Retinal pigment epithelial cell (primary cell): ENCODE measurements at regions not wholly inside any gene's neighbourhood (a gene's known extent, or its start where the extent isn't known, plus 50 kb on each side); places are given as distances from the start of the nearest gene placed in this dataset.
"Not testable (repeated sequence)": the region's sequence is repeated elsewhere in the genome, so short reads cannot be mapped to it uniquely, and the experiment has no call there.

Source experiments
- DNase-seq: peaks from one replicate; pipeline ENCODE4 v3.0.0-alpha.2; 2010; ENCODE audit warnings: low read depth
- H3K4me3 ChIP-seq: 2 replicates; pipeline ENCODE4 v1.5.1; 2011; ENCODE audit warnings: mild to moderate bottlenecking, low read length, control low read depth, moderate library complexity
- TF ChIP-seq, protein P1 (sequence below): conservative IDR thresholded peaks from 2 replicates; pipeline ENCODE4 v1.5.1; 2011; ENCODE audit warnings: low read depth, low read length, control low read depth, inconsistent platforms

DNA sequence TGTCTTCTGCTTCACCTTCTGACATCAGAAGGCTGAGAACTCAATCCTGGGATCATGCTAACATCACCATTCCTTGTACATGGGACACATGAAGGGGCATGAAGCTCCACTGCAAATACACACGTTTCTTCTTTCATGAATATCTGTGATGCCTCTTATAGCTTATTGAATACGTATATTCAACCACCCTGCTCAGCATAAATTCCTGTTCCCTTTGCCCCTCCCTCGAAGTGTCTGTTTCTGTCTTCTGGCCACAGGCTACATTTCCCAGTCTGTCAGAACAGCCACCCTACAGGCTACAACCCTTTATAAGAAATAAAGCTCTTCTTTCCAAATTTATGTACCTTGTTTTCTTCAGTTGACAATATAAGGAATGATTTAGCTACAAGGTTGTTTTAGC, 201.3 kb upstream of the STS start:
- H3K4me3 ChIP-seq, result no peak overlapping the region
- TF ChIP-seq, protein P1, sequence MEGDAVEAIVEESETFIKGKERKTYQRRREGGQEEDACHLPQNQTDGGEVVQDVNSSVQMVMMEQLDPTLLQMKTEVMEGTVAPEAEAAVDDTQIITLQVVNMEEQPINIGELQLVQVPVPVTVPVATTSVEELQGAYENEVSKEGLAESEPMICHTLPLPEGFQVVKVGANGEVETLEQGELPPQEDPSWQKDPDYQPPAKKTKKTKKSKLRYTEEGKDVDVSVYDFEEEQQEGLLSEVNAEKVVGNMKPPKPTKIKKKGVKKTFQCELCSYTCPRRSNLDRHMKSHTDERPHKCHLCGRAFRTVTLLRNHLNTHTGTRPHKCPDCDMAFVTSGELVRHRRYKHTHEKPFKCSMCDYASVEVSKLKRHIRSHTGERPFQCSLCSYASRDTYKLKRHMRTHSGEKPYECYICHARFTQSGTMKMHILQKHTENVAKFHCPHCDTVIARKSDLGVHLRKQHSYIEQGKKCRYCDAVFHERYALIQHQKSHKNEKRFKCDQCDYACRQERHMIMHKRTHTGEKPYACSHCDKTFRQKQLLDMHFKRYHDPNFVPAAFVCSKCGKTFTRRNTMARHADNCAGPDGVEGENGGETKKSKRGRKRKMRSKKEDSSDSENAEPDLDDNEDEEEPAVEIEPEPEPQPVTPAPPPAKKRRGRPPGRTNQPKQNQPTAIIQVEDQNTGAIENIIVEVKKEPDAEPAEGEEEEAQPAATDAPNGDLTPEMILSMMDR, result no peak
- DNase-seq, result no peak

DNA sequence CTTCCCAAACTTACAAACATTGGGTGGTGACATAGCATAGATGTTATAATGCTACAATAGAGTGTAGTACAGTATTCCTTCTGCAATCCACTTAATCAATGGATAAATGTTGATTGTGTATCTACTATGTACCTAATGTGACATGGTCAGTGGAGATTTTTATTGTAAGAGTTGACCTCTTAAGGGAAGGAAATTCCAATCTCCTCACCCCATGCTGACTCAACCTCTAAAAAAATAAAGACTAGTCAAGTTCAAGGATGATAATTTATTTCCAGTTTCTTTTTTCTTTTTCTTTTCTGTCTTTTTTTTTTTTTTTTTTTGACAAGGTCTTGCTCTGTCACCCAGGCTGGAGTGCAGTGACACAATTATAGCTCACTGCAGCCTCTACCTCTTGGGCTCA, 206.5 kb upstream of the STS start:
- no peak for DNase-seq
- H3K4me3 ChIP-seq, result no peak overlapping the region
- TF ChIP-seq, protein P1, result no peak

DNA sequence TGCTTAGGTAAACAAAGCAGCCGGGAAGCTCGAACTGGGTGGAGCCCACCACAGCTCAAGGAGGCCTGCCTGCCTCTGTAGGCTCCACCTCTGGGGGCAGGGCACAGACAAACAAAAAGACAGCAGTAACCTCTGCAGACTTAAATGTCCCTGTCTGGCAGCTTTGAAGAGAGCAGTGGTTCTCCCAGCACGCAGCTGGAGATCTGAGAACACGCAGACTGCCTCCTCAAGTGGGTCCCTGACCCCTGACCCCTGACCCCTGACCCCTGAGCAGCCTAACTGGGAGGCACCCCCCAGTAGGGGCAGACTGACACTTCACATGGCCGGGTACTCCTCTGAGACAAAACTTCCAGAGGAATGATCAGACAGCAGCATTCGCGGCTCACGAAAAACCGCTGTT, 214.6 kb upstream of the STS start:
- DNase-seq, H3K4me3 ChIP-seq: not testable (repeated sequence)

DNA sequence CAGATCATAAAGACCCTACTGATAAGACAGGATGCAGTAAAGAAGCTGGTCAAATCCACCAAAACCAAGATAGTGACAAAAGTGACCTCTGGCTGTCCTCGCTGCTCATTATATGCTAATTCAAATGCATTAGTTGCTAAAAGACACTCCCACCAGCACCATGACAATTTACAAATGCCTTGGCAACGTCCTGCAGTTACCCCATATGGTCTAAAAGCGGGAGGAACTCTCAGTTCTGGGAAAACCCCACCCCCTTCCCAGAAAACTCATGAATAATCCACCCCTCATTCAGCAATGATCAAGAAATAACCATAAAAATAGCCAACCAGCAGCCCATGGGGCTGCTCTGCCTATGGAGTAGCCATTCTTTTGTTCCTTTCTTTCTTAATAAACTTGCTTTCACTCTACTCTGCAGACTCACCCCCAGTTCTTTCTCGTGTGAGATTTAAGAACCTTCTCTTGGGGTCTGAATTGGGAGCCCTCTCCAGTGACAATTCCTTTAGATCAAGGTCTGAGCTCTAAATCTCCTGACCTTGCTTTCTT, 217.1 kb upstream of the STS start:
- DNase-seq, result no peak
- TF ChIP-seq, protein P1, result no peak
- H3K4me3 ChIP-seq, result no peak overlapping the region

DNA sequence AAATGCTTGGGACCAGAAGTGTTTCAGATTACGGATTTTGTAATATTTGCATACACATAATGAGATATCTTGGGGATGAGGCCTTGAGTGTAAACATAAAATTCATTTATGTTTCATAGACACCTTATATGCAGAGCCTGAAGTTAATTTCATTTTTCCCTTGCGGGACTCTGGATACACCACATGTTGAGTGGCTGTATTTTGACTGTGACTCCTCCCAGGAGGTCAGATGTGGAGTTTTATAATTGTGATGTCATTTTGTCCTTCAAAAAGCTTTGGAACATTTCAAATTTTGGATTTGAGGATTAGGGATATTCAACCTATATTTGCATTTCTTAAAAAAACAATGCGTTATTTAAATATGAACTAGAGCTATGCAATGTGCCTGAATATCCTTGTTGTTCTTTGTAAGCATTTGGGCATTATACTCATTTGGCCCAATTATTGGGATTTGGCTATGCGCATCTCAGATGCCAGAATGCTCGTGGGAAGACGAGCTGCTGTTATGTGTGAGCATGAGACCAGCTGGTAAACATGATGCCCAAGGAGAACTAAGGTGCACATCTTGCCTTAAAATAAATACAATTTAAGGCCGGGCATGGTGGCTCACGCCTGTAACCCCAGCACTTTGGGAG, 223.0 kb upstream of the STS start:
- H3K4me3 ChIP-seq, result no peak overlapping the region
- TF ChIP-seq, protein P1, result no peak
- no peak for DNase-seq

DNA sequence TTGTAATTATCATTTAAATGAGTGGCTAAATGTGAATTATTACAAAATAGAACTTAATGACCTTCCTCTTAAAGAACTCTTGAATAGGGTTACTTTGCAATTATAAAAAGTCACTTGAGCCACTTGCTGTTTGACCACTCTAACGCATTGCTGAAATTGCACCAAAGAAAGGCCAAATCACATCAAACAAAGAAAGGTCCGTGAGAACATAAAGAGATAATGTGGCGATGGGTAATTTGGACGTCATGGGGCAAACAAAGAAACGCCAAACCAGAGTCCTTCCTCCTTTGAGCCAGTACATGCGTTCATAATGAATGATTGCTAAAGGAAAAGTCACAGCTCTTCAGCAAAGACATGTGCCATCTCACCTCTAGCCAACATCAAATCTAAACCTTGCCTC, 229.8 kb upstream of the STS start:
- TF ChIP-seq, protein P1, result no peak
- H3K4me3 ChIP-seq, result no peak overlapping the region
- DNase-seq, result no peak

DNA sequence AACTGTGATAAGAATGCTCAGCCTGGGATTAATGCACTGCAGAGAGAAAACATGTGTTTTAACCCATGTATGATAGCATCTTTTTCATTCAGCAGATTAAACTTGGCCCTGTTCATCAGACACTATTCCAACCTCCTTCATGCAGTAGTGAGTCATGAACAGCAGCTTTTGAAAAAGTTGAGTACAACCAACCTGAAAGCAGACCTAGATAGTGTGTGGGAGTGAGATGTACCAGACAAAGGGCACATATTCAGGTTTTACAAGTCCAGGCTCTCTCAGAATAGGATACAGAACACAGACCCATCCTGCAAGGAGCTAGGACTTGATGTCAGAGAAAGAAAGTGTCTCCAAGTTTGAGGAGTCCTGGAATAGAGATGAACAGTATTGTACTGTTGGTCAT, 237.3 kb upstream of the STS start:
- TF ChIP-seq, protein P1, result no peak
- H3K4me3 ChIP-seq, result no peak overlapping the region
- no peak for DNase-seq
